PC-9 (cell line): ENCODE measurements at regions not wholly inside any gene's neighbourhood (a gene's known extent, or its start where the extent isn't known, plus 50 kb on each side); places are given as distances from the start of the nearest gene placed in this dataset.

ENCODE experiments used
- EZH2 ChIP-seq: fragments of 200-600 bp; sonication (generic); IDR thresholded peaks from 2 replicates; pipeline ENCODE4 v1.8.0; 2017; ENCODE audit warnings: antibody characterized with exemption, low read depth
- TF ChIP-seq, protein P1 (sequence below): fragments of 200-600 bp; sonication (generic); conservative IDR thresholded peaks from 2 replicates; pipeline ENCODE4 v1.6.1; 2017; ENCODE audit warnings: mixed run types, antibody characterized with exemption, mild to moderate bottlenecking, moderate library complexity

GRCh38 chr10:52453501-52453900 lies 139.4 kb downstream of the DKK1 start:
- TF ChIP-seq, protein P1, sequence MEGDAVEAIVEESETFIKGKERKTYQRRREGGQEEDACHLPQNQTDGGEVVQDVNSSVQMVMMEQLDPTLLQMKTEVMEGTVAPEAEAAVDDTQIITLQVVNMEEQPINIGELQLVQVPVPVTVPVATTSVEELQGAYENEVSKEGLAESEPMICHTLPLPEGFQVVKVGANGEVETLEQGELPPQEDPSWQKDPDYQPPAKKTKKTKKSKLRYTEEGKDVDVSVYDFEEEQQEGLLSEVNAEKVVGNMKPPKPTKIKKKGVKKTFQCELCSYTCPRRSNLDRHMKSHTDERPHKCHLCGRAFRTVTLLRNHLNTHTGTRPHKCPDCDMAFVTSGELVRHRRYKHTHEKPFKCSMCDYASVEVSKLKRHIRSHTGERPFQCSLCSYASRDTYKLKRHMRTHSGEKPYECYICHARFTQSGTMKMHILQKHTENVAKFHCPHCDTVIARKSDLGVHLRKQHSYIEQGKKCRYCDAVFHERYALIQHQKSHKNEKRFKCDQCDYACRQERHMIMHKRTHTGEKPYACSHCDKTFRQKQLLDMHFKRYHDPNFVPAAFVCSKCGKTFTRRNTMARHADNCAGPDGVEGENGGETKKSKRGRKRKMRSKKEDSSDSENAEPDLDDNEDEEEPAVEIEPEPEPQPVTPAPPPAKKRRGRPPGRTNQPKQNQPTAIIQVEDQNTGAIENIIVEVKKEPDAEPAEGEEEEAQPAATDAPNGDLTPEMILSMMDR: no peak
- no peak for TF ChIP-seq EZH2
